Lung (tissue), 11 donors: ENCODE measurements at regions not wholly inside any gene's neighbourhood (a gene's known extent, or its start where the extent isn't known, plus 50 kb on each side); places are given as distances from the start of the nearest gene placed in this dataset.

ENCODE experiments used
- ATAC-seq: fragments of 200-7000 bp; cut with Tn5 transposase; one replicate; pipeline ENCODE4 v1.9.1; 2020; ENCODE audit warnings: moderate number of reproducible peaks; ENCODE audit not compliant: insufficient read depth, low FRiP score
- DNase-seq, 3 donors: peaks; one replicate each; pipeline ENCODE4 v3.0.0-alpha.2; 2013 to 2017
- H3K27ac ChIP-seq, 2 donors: one replicate each; pipeline ENCODE4 v1.5.1; 2013; ENCODE audit warnings: mild to moderate bottlenecking in 2 of 2, moderate library complexity in 2 of 2, control low read depth in 1 of 2, inconsistent platforms in 1 of 2, low read depth in 1 of 2, low read length in 1 of 2
- H3K27me3 ChIP-seq, 3 donors: one replicate each; pipeline ENCODE4 v1.5.1; 2013; ENCODE audit warnings: low read length in 2 of 3; ENCODE audit not compliant: control insufficient read depth in 3 of 3, insufficient read depth in 3 of 3
- H3K36me3 ChIP-seq, 4 donors: one replicate each; pipeline ENCODE4 v1.5.1; 2013; ENCODE audit warnings: low read length in 4 of 4, mild to moderate bottlenecking in 1 of 4, moderate library complexity in 1 of 4; ENCODE audit not compliant: control insufficient read depth in 4 of 4, insufficient read depth in 4 of 4
- H3K4me1 ChIP-seq, 5 donors: one replicate each; pipeline ENCODE4 v1.5.1; 2013; ENCODE audit warnings: low read length in 5 of 5, mild to moderate bottlenecking in 2 of 5, moderate library complexity in 1 of 5; ENCODE audit not compliant: control insufficient read depth in 5 of 5, insufficient read depth in 5 of 5
- H3K4me3 ChIP-seq: one replicate; pipeline ENCODE4 v1.5.1; 2013; ENCODE audit warnings: mild to moderate bottlenecking, control low read depth, moderate library complexity
- H3K9ac ChIP-seq, 2 donors: one replicate each; pipeline ENCODE4 v1.5.1; 2013; ENCODE audit warnings: low read length in 2 of 2, control low read depth in 1 of 2; ENCODE audit not compliant: insufficient read depth in 1 of 2
- H3K9me3 ChIP-seq, 4 donors: one replicate each; pipeline ENCODE4 v1.5.1; 2013; ENCODE audit warnings: low read length in 3 of 4, mild to moderate bottlenecking in 1 of 4, moderate library complexity in 1 of 4; ENCODE audit not compliant: control insufficient read depth in 4 of 4, insufficient read depth in 3 of 4
- CTCF ChIP-seq: IDR thresholded peaks from 2 replicates; pipeline ENCODE4 v1.5.1; 2012; ENCODE audit warnings: mild to moderate bottlenecking; ENCODE audit errors: control extremely low read depth, extremely low read depth
- WGBS, 2 donors: extraction: QIAGEN DNeasy Blood & Tissue Kit; methylation state at CpG; one replicate each; pipeline ENCODE4 v1.1.7; 2013; 5-methylcytosine and 5-hydroxymethylcytosine counted together
- donor health status: control.
- donor health status: control.
- donor health status: Bipolar disorder and iron deficiency.
- donor health status: healthy.
- donor health status: DM: yes; HTN: yes; CAD: no.

- H3K4me3 ChIP-seq = no peak overlapping the region
- no peaks in the 10 kb centered on the region for H3K27me3 ChIP-seq
- DNase-seq (peak; percentile 77 to 94 (median 94)), ATAC-seq (peak; percentile 83)
- no peaks in the 10 kb centered on the region for H3K36me3 ChIP-seq
- TF ChIP-seq CTCF = peak; percentile 51
- 49 to 66% methylated on average over 5 of the region's 5 CpGs for WGBS, 2 donors
- no peaks in the 10 kb centered on the region for H3K9me3 ChIP-seq
- no peak overlapping the region for H3K9ac ChIP-seq
- peaks cover 0 to 22% (median 0%) of the 10 kb centered on the region in 5 donors for H3K4me1 ChIP-seq
- no peak overlapping the region for H3K27ac ChIP-seq
Observed at GRCh38 chr6:71510057-71510713, 221.6 kb downstream of the OGFRL1 start.

GRCh38 chr6:71510856-71511255 is 222.2 kb downstream of the OGFRL1 start:
- H3K27me3 ChIP-seq = no peaks in the 10 kb centered on the region
- no peak overlapping the region for H3K27ac ChIP-seq
- no peak for TF ChIP-seq CTCF
- no peaks in the 10 kb centered on the region for H3K9me3 ChIP-seq
- peaks cover 0 to 22% (median 0%) of the 10 kb centered on the region in 5 donors for H3K4me1 ChIP-seq
- H3K4me3 ChIP-seq = no peak overlapping the region
- DNase-seq (no peak), ATAC-seq (no peak)
- H3K9ac ChIP-seq = no peak overlapping the region
- no peaks in the 10 kb centered on the region for H3K36me3 ChIP-seq

GRCh38 chr6:71512256-71512655 is 223.6 kb downstream of the OGFRL1 start:
- no peak overlapping the region for H3K9ac ChIP-seq
- TF ChIP-seq CTCF = no peak
- 79 to 80% methylated on average over 3 of the region's 3 CpGs for WGBS, 2 donors
- no peak for ATAC-seq
- no peaks in the 10 kb centered on the region for H3K27me3 ChIP-seq
- no peak overlapping the region for H3K27ac ChIP-seq
- H3K4me3 ChIP-seq = no peak overlapping the region
- no peak for DNase-seq
- H3K9me3 ChIP-seq = no peaks in the 10 kb centered on the region
- H3K4me1 ChIP-seq = peaks cover 0 to 22% (median 0%) of the 10 kb centered on the region in 5 donors
- no peaks in the 10 kb centered on the region for H3K36me3 ChIP-seq

- no peak overlapping the region for H3K9ac ChIP-seq
- no peak for DNase-seq
- ATAC-seq = no peak
- peaks cover 0 to 22% (median 0%) of the 10 kb centered on the region in 5 donors for H3K4me1 ChIP-seq
- no peaks in the 10 kb centered on the region for H3K9me3 ChIP-seq
- no peaks in the 10 kb centered on the region for H3K36me3 ChIP-seq
- no peak overlapping the region for H3K27ac ChIP-seq
- H3K27me3 ChIP-seq = no peaks in the 10 kb centered on the region
- TF ChIP-seq CTCF = no peak
- no peak overlapping the region for H3K4me3 ChIP-seq
- 82 to 85% methylated on average over 3 of the region's 3 CpGs for WGBS, 2 donors
Observed at GRCh38 chr6:71513036-71513435, 224.4 kb downstream of the OGFRL1 start.
